K562 (cell line): ENCODE measurements at regions not wholly inside any gene's neighbourhood (a gene's known extent, or its start where the extent isn't known, plus 50 kb on each side); places are given as distances from the start of the nearest gene placed in this dataset.

Experiments used
- ARNT ChIP-seq, 2 experiments: fragments of 450-650 bp; IDR thresholded peaks; 2 replicates each; pipeline ENCODE4 v1.6.1; 2016; ENCODE audit warnings: mild to moderate bottlenecking in 1 of 2
- ATF1 ChIP-seq, 2 experiments: fragments of 450-650 bp in 1 of 2; IDR thresholded peaks; 2 replicates each; pipeline ENCODE4 v1.6.1; 2016; ENCODE audit warnings: missing compliant biosample characterization in 1 of 2, missing genetic modification characterization in 1 of 2
- CBFA2T2 ChIP-seq: fragments of 450-650 bp; conservative IDR thresholded peaks from 2 replicates; pipeline ENCODE4 v1.6.1; 2017; ENCODE audit warnings: mild to moderate bottlenecking
- DIDO1 ChIP-seq: fragments of 450-650 bp; IDR thresholded peaks from 2 replicates; pipeline ENCODE4 v1.6.1; 2016; ENCODE audit warnings: low read depth, missing biosample characterization, missing genetic modification characterization
- ESRRA ChIP-seq: fragments of 450-650 bp; IDR thresholded peaks from 2 replicates; pipeline ENCODE4 v1.6.1; 2014; ENCODE audit warnings: low read depth, mild to moderate bottlenecking, moderate library complexity, borderline replicate concordance
- FOXM1 ChIP-seq, 2 experiments: fragments of 450-650 bp in 1 of 2; sonication (generic) in 1 of 2; formaldehyde crosslinking in 1 of 2; IDR thresholded peaks; 2 replicates each; pipeline versions ENCODE4 v1.6.1 to v1.9.0; 2017 to 2022; ENCODE audit warnings: low read depth in 2 of 2, mild to moderate bottlenecking in 2 of 2, missing genetic modification reagents in 1 of 2, moderate library complexity in 1 of 2
- GTF2A2 ChIP-seq: IDR thresholded peaks from 2 replicates; pipeline ENCODE4 v1.6.1; 2016; ENCODE audit warnings: mild to moderate bottlenecking, missing genetic modification characterization, missing compliant biosample characterization
- JUND ChIP-seq, 2 experiments: IDR thresholded peaks; 2 replicates in 1 of 2; 3 replicates in 1 of 2; pipeline ENCODE4 v1.6.1; 2011; ENCODE audit warnings: borderline replicate concordance in 2 of 2, low read depth in 2 of 2, low read length in 2 of 2, improper control_type of control experiment in 1 of 2, missing biosample characterization in 1 of 2, missing genetic modification characterization in 1 of 2, missing genetic modification reagents in 1 of 2
- KLF16 ChIP-seq: IDR thresholded peaks from 2 replicates; pipeline ENCODE4 v1.6.1; 2016; ENCODE audit warnings: antibody characterized with exemption
- MEF2D ChIP-seq: conservative IDR thresholded peaks from 2 replicates; pipeline ENCODE4 v1.6.1; 2016; ENCODE audit warnings: low read depth, missing genetic modification characterization, missing compliant biosample characterization
- MLX ChIP-seq, 2 experiments: fragments of 450-650 bp in 1 of 2; sonication (generic) in 1 of 2; formaldehyde crosslinking; conservative IDR thresholded peaks; 2 replicates each; pipeline versions ENCODE4 v1.4.0 to v1.8.1; 2020 to 2022; ENCODE audit warnings: mild to moderate bottlenecking in 1 of 2, missing genetic modification reagents in 1 of 2
- NCOR1 ChIP-seq: fragments of 450-650 bp; IDR thresholded peaks from 2 replicates; pipeline ENCODE4 v1.6.1; 2016; ENCODE audit warnings: mild to moderate bottlenecking, moderate library complexity
- NFE2 ChIP-seq: IDR thresholded peaks from 2 replicates; pipeline ENCODE4 v1.6.1; 2014; ENCODE audit warnings: antibody characterized with exemption, low read depth
- NFIC ChIP-seq: fragments of 450-650 bp; IDR thresholded peaks from 2 replicates; pipeline ENCODE4 v1.6.1; 2017; ENCODE audit warnings: mild to moderate bottlenecking, inconsistent platforms
- RAD21 ChIP-seq, 2 experiments: fragments of 250-450 bp in 1 of 2; fragments of 450-650 bp in 1 of 2; sonication (Bioruptor Pico) in 1 of 2; formaldehyde crosslinking in 1 of 2; IDR thresholded peaks in 1 of 2; conservative IDR thresholded peaks in 1 of 2; 2 replicates each; pipeline versions ENCODE4 v1.4.0 to v1.8.0; 2020 to 2022; ENCODE audit warnings: mild to moderate bottlenecking in 2 of 2, moderate library complexity in 1 of 2
- SMC3 ChIP-seq: conservative IDR thresholded peaks from 2 replicates; pipeline ENCODE4 v1.6.1; 2011; ENCODE audit warnings: low read depth, low read length, improper control_type of control experiment; ENCODE audit not compliant: insufficient read depth
- TAL1 ChIP-seq: fragments of 450-650 bp; IDR thresholded peaks from 2 replicates; pipeline ENCODE4 v1.6.1; 2016; ENCODE audit warnings: mild to moderate bottlenecking
- TCF3 ChIP-seq: sonication (generic); formaldehyde crosslinking; IDR thresholded peaks from 2 replicates; pipeline ENCODE4 v1.4.0; 2020; ENCODE audit warnings: mild to moderate bottlenecking, missing genetic modification reagents
- USF2 ChIP-seq: sonication (generic); formaldehyde crosslinking; IDR thresholded peaks from 2 replicates; pipeline ENCODE4 v1.5.0; 2020; ENCODE audit warnings: missing genetic modification reagents
- TF ChIP-seq, protein P1 (sequence below), 2 experiments: fragments of 450-650 bp in 1 of 2; sonication (generic) in 1 of 2; formaldehyde crosslinking in 1 of 2; IDR thresholded peaks in 1 of 2; conservative IDR thresholded peaks in 1 of 2; 2 replicates each; pipeline versions ENCODE4 v1.6.1 to v1.8.1; 2016 to 2023; ENCODE audit warnings: mild to moderate bottlenecking in 2 of 2, moderate library complexity in 2 of 2, inconsistent platforms in 1 of 2, missing genetic modification reagents in 1 of 2
- TF ChIP-seq, protein P2 (sequence below): fragments of 250-450 bp; sonication (Bioruptor Pico); IDR thresholded peaks from 2 replicates; pipeline ENCODE4 v1.5.0; 2021; ENCODE audit warnings: mild to moderate bottlenecking, borderline replicate concordance
- TF ChIP-seq, protein P3 (sequence below), 2 experiments: fragments of 450-650 bp; IDR thresholded peaks; 2 replicates each; pipeline ENCODE4 v1.6.1; 2016

DNA sequence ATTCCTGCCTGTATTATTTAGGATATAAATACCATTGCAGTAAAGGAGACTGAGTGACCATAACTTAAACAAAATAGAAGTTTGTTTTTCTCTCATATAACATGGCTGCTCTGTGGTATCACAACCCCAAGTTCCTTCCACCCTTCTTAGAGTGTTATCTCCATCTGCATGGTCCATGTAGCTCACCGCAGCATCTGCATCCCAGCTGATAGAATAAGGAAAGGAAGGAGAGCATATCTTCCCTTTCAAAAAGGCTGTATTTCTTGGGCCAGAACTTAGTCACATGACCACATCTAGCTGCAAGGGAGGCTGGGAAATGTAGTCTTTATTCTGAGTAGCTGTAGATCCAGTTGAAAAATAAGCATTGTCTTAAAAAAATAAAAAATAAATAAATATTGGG, 184.8 kb upstream of the NUDT4 start (continued):
- TF ChIP-seq DIDO1: peak; percentile 66
- no peak for TF ChIP-seq NFE2
- TF ChIP-seq MEF2D: 0 out of 2 replicates have a peak, but pooled peaks have one; percentile 32
- peak; percentile 79 for TF ChIP-seq CBFA2T2
- TF ChIP-seq RAD21 (CRISPR knock-in tag; conservative IDR thresholded peaks at IDR 0.05 in 1 of 2, IDR thresholded peaks at IDR 0.05 in 1 of 2): no peak
- TF ChIP-seq, protein P1, sequence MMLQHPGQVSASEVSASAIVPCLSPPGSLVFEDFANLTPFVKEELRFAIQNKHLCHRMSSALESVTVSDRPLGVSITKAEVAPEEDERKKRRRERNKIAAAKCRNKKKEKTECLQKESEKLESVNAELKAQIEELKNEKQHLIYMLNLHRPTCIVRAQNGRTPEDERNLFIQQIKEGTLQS (IDR thresholded peaks at IDR 0.05): no peak
- TF ChIP-seq, protein P1 (CRISPR knock-in tag; conservative IDR thresholded peaks at IDR 0.05): no peak
- TF ChIP-seq, protein P2, sequence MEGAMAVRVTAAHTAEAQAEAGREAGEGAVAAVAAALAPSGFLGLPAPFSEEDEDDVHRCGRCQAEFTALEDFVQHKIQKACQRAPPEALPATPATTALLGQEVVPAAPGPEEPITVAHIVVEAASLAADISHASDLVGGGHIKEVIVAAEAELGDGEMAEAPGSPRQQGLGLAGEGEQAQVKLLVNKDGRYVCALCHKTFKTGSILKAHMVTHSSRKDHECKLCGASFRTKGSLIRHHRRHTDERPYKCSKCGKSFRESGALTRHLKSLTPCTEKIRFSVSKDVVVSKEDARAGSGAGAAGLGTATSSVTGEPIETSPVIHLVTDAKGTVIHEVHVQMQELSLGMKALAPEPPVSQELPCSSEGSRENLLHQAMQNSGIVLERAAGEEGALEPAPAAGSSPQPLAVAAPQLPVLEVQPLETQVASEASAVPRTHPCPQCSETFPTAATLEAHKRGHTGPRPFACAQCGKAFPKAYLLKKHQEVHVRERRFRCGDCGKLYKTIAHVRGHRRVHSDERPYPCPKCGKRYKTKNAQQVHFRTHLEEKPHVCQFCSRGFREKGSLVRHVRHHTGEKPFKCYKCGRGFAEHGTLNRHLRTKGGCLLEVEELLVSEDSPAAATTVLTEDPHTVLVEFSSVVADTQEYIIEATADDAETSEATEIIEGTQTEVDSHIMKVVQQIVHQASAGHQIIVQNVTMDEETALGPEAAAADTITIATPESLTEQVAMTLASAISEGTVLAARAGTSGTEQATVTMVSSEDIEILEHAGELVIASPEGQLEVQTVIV (CRISPR knock-in tag): no peak
- TF ChIP-seq NFIC: peak; percentile 56
- TF ChIP-seq GTF2A2: no peak
- no peak for TF ChIP-seq MLX (CRISPR knock-in tag; conservative IDR thresholded peaks at IDR 0.05)
- peak; percentile 82 for TF ChIP-seq TAL1
- TF ChIP-seq ARNT (IDR thresholded peaks at IDR 0.05): peak in 1 of 2 experiments; percentile 71; a peak in 1 of 4 replicates
- TF ChIP-seq SMC3: no peak
- TF ChIP-seq, protein P3, sequence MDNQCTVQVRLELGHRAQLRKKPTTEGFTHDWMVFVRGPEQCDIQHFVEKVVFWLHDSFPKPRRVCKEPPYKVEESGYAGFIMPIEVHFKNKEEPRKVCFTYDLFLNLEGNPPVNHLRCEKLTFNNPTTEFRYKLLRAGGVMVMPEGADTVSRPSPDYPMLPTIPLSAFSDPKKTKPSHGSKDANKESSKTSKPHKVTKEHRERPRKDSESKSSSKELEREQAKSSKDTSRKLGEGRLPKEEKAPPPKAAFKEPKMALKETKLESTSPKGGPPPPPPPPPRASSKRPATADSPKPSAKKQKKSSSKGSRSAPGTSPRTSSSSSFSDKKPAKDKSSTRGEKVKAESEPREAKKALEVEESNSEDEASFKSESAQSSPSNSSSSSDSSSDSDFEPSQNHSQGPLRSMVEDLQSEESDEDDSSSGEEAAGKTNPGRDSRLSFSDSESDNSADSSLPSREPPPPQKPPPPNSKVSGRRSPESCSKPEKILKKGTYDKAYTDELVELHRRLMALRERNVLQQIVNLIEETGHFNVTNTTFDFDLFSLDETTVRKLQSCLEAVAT (IDR thresholded peaks at IDR 0.05): peak in 1 of 2 experiments; percentile 71; a peak in 1 of 4 replicates
- peak; percentile 52; the same call in 1 of the 2 replicates for TF ChIP-seq FOXM1 (IDR thresholded peaks at IDR 0.05; ENCODE audit: low read depth)
- no peak for TF ChIP-seq FOXM1 (CRISPR knock-in tag; IDR thresholded peaks at IDR 0.05; ENCODE audit: low read depth)
- peak; percentile 43; the same call in 1 of the 2 replicates for TF ChIP-seq NCOR1
- peak; percentile 91 for TF ChIP-seq USF2 (CRISPR knock-in tag)
- TF ChIP-seq TCF3: peak; percentile 93
- TF ChIP-seq KLF16: peak; percentile 60; the same call in 1 of the 2 replicates
- TF ChIP-seq ESRRA: peak; percentile 71; the same call in 1 of the 2 replicates
- TF ChIP-seq ATF1 (CRISPR knock-in tag; IDR thresholded peaks at IDR 0.05): no peak
- TF ChIP-seq ATF1 (tag; IDR thresholded peaks at IDR 0.05): no peak
- no peak for TF ChIP-seq JUND (IDR thresholded peaks at IDR 0.05; ENCODE audit: borderline replicate concordance, low read depth, low read length)
- peak; percentile 31; the same call in 2 of the 3 replicates for TF ChIP-seq JUND (tag; IDR thresholded peaks at IDR 0.05; ENCODE audit: borderline replicate concordance, low read depth, low read length)
